ENCODE measurements at regions not wholly inside any gene's neighbourhood (a gene's known extent, or its start where the extent isn't known, plus 50 kb on each side); places are given as distances from the start of the nearest gene placed in this dataset.

DNA sequence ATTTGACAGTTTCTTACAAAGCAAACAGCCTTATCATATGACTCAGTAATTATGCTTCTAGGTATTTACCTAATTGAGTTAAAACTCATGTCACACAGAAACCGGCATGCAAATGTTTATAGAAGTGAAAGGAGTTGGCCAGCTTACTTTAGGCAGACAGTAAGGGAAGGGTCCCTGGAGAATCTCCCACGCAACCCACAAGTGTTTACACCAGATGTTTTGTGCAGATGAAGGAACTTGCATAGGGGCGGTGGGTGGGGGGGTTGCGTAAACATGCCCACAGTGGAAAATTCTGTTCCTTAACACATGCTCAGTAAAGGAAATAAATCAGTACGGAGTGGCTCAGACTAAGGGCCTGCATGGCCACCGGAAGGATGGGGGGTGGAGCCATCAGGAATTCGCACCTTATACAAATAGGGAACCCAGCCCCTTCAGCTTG, 330.5 kb upstream of the AADAT start:
- TF ChIP-seq, protein P1, sequence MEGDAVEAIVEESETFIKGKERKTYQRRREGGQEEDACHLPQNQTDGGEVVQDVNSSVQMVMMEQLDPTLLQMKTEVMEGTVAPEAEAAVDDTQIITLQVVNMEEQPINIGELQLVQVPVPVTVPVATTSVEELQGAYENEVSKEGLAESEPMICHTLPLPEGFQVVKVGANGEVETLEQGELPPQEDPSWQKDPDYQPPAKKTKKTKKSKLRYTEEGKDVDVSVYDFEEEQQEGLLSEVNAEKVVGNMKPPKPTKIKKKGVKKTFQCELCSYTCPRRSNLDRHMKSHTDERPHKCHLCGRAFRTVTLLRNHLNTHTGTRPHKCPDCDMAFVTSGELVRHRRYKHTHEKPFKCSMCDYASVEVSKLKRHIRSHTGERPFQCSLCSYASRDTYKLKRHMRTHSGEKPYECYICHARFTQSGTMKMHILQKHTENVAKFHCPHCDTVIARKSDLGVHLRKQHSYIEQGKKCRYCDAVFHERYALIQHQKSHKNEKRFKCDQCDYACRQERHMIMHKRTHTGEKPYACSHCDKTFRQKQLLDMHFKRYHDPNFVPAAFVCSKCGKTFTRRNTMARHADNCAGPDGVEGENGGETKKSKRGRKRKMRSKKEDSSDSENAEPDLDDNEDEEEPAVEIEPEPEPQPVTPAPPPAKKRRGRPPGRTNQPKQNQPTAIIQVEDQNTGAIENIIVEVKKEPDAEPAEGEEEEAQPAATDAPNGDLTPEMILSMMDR (IDR thresholded peaks at IDR 0.05) = no peak
- no peak for TF ChIP-seq POLR2A (IDR thresholded peaks at IDR 0.05)

Data from testis (tissue), 2 donors.